ENCODE measurements at regions not wholly inside any gene's neighbourhood (a gene's known extent, or its start where the extent isn't known, plus 50 kb on each side); places are given as distances from the start of the nearest gene placed in this dataset.
"Not testable (repeated sequence)": the region's sequence is repeated elsewhere in the genome, so short reads cannot be mapped to it uniquely, and the experiment has no call there.

- DNase-seq: no peak
These were observed 169.4 kb downstream of the KBTBD8 start for GRCh38 chr3:67167481-67167880.

GRCh38 chr3:67171841-67172240 is 173.7 kb downstream of the KBTBD8 start:
- DNase-seq: no peak

- not testable (repeated sequence) for DNase-seq
These were observed 175.0 kb downstream of the KBTBD8 start for GRCh38 chr3:67173130-67173529.

GRCh38 chr3:67176396-67176795 is 178.3 kb downstream of the KBTBD8 start:
- DNase-seq: no peak

DNA sequence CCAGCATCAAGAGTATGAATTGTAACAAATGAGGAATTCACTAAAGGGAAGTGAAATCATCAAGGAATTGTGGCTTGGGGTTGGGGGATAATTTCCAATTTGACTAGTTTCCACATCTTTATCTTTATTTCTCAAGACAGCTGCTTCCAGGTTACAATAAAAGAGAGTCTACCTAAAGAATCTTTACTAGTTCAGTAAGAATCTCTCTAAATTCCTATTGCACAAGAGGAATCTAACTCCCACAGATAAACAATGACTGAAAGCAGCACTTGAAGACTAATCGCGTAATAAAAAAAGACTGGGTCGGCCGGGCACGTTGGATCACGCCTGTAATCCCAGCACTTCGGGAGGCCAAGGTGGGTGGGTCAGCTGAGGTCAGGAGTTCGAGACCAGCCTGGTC is 194.4 kb downstream of the KBTBD8 start:
- no peak for DNase-seq

DNA sequence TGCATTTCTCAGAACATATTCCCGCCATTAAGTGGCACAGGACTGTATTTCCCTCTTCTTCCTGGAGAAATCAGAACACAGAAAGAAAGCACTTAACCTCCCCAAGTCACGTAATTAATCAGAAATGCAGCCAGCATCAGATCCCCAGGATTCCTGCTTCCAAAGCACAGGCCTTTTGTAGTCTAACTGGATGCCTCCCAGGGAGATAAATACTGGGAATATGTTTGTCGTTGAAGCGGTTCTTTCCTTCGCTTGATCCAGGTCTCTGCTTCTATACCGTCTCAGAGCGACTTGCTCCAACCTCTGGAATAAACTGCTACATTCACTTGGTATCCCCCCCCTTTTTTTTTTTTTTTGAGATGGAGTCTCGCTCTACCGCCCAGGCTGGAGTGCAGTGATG is 198.6 kb downstream of the KBTBD8 start:
- DNase-seq: no peak

- DNase-seq: no peak
These were observed 200.3 kb downstream of the KBTBD8 start for GRCh38 chr3:67198374-67198773.

DNA sequence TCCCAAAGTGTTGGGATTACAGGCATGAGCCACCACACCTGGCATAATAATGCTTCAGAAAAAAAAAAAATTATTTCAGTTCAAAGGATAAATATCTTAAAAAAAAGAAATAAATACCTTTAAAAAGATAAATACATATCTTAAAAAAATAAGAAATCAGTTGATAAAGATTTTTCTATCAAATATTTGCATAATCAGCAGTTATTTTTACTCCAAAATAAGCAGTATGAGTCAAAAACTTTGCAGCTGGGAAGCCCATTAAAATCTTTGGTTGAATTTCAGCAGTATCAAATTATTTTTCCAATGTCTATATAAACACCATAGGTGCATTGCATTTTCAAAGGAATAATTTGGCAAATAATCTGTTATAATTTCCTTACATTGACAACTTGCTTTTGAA is 202.5 kb downstream of the KBTBD8 start:
- DNase-seq: no peak

GRCh38 chr3:67201026-67201425 is 202.9 kb downstream of the KBTBD8 start:
- DNase-seq: no peak

DNA sequence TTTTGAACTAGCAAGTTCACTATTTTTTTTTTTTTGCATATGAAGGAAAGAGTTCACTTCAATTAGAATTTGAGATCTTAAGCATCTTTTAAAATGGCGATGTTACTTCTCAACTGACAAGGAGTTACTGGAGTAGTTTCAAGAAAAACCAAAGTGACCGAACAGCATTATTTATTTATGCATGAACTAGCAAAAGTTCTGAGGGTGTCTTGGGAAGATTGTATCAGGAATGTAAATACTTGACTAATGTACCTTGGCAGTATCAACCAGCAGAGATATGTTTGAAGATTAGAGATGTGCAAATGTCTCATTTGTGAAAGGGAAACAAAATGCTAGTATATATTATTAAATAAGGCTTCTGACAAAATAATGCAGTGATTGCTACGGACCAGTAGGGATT is 203.9 kb downstream of the KBTBD8 start:
- DNase-seq: no peak

- no peak for DNase-seq
These were observed 206.8 kb downstream of the KBTBD8 start for GRCh38 chr3:67204951-67205350.

GRCh38 chr3:67215690-67216089 is 217.6 kb downstream of the KBTBD8 start:
- DNase-seq: no peak

- DNase-seq: no peak
These were observed 228.9 kb downstream of the KBTBD8 start for GRCh38 chr3:67227030-67227429.

DNA sequence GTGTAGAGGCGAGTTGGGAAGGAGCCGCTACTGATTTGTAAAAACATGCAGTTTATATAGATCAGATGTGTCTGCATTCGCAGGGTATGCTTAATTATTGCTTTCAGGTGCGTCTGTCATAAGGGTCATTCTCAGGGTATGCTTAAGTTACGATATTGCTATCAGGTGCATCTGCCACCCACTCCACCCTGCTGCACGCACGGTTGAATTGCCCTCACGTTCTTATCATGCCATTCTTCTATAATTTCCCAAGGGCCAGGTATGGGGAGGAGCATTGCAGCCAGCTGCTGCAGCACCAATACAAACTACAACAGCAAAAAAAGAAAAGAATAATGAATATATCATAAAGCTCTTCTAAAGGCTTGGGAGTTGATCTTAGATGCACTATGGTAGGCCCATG is 230.0 kb downstream of the KBTBD8 start:
- no peak for DNase-seq

GRCh38 chr3:67232642-67233041 is 234.5 kb downstream of the KBTBD8 start:
- DNase-seq: no peak

DNA sequence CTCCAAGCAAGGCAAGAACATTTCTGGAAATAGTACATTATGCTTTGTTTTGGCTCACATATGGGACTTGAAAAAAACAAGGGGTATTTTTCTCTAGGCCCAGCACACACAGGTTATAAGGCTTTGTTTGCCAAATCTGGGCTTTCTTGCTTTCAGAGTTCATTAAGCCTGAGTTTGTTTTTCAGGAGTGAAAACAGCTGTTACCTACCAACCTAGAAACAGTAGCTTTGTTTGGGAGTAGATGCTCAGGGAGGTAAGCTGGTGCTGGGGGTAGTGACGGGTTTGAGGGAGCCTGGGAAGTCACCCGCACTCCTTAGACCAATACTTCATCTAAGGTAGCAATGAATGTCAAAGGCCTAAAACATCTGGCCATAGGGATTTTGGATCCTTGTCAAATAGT is 241.2 kb downstream of the KBTBD8 start:
- no peak for DNase-seq

DNA sequence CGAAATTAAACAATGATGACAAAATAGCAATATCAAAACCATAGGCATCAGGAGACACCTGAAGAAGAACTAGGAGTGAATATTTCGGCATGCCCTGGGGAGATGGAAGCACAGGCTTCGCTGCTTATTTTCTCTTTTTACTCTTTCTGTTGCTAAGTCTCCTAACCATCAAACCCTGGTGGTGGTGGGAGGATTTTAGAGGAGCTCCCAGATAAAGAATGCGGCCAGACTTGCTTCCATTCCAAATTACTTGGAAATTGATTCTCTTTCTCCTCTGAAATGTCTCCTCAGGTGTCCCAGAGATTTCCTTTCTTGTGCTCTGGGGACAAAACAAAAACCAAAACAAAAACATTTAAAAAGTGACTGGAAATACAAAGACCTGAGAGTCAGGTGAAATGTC is 243.0 kb downstream of the KBTBD8 start:
- no peak for DNase-seq

DNA sequence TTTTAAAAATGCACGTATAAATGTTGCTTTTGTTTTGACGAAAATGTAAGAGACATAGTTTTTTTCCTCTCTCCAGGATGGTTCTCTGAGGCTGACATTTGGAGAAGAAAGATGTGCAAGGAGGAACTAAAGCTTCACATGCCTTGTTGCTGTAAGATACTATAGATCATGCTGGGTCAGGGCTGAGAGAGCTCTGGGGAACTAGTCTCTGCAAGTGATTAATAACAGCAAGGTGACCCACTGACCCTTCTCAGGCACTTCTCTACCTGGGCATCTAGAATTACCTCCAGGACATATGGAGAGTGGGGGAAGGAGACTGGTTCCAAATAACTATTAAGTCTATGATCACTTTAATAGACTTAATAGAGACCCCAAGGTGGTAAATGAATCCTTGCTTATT is 246.0 kb downstream of the KBTBD8 start:
- no peak for DNase-seq

DNA sequence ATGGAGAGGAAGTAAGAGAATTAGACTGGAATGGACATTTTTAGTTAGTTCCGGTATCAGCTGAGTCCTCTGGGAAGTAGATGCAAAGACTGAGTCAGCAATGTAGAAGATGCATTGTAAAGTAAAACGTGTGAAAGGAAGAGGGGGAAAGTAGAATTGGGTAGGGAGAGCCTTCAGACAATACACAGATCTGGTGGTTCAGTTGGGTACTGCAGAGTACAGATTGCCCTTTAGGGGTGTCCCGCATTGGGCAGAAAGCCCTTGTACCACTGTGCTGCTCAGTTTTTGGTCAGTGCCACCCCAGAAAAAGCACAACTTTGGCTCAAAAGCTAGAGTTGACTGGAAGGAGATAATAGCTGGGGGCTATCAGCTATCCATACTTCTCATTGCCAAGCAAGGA is 247.4 kb downstream of the KBTBD8 start:
- DNase-seq: no peak

GRCh38 chr3:67248726-67249125 is 250.6 kb downstream of the KBTBD8 start:
- DNase-seq: no peak

DNA sequence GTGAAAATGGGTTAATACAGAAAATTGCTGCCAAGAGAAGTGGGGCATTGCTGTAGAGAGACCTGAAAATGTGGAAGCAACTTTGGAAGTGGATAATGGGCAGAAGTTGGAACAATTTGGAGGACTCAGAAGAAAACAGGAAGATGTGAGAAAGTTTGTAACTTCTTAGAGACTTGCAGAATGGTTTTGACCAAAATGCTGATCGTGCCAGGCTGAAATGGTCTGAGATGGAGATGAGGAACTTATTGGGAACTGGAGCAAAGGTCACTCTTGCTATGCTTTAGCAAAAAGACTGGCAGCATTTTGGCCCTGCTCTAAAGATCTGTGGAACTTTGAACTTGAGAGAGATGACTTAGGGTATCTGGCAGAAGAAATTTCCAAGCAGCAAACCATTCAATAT is 254.8 kb downstream of the KBTBD8 start:
- not testable (repeated sequence) for DNase-seq

- no peak for DNase-seq
These were observed 280.0 kb downstream of the KBTBD8 start for GRCh38 chr3:67278015-67278618.

- no peak for DNase-seq
These were observed 288.5 kb downstream of the KBTBD8 start for GRCh38 chr3:67286586-67286985.

DNA sequence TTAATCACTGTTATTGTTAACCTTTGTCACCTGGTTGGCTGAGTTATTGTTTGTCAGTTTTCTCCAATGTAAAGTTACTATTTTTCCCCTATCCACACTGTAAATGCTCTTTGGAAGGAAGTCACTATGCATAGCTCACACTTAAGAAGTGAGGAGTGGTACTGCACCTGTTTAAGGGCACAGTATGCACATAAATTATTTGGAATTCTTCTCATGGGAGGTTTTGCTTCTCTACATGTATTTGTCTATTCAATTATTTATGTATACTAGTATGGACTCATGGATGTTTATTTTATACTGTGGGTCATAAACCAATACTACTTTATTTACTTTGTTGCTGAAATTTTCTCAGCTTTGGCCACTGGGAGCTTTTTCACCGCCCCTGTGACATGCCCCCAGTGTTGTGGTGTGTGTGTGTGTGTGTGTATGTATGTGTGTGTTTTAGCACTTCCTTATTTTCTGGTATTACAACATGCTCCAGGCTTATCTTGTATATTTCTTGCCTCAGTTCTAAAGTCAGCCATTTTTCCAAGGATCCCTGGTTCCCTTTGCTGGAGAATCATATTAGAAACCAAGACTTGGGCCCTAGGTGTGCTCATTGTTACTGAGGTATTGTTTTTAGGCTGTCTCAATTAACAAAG is 290.5 kb downstream of the KBTBD8 start:
- DNase-seq: no peak

DNA sequence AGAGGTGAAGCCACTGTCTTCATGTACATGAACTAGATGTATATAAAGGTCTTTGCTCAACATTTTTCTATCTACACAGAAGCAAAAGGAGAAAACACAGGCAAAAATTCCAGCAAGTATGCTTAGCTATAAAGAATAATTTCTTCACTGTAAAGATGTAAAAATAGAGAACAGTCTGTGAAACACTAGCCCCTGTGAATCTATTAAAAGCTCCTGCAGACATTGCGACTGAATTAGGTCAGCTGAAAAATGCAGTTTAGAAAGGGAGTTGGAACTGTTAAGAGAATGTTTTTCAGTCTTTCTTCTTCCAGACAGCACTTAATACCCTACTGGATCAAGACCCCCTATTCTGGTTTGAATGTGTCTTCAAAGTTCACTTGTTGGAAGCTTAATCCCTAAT is 291.5 kb downstream of the KBTBD8 start:
- no peak for DNase-seq

All from stimulated activated CD4-positive, alpha-beta T cell treated with anti-CD3 and anti-CD28 coated beads, Interleukin-4, amount 100 ng/mL, for 24 hours (primary cell).